ENCODE measurements at regions not wholly inside any gene's neighbourhood (a gene's known extent, or its start where the extent isn't known, plus 50 kb on each side); places are given as distances from the start of the nearest gene placed in this dataset.

- TF ChIP-seq, protein P1, sequence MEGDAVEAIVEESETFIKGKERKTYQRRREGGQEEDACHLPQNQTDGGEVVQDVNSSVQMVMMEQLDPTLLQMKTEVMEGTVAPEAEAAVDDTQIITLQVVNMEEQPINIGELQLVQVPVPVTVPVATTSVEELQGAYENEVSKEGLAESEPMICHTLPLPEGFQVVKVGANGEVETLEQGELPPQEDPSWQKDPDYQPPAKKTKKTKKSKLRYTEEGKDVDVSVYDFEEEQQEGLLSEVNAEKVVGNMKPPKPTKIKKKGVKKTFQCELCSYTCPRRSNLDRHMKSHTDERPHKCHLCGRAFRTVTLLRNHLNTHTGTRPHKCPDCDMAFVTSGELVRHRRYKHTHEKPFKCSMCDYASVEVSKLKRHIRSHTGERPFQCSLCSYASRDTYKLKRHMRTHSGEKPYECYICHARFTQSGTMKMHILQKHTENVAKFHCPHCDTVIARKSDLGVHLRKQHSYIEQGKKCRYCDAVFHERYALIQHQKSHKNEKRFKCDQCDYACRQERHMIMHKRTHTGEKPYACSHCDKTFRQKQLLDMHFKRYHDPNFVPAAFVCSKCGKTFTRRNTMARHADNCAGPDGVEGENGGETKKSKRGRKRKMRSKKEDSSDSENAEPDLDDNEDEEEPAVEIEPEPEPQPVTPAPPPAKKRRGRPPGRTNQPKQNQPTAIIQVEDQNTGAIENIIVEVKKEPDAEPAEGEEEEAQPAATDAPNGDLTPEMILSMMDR (IDR thresholded peaks at IDR 0.05): no peak
- no peak for TF ChIP-seq POLR2A (IDR thresholded peaks at IDR 0.05)
These were observed 220.1 kb upstream of the KCNK2 start for GRCh38 chr1:214862421-214862820.
